SK-N-MC (cell line): ENCODE measurements at regions not wholly inside any gene's neighbourhood (a gene's known extent, or its start where the extent isn't known, plus 50 kb on each side); places are given as distances from the start of the nearest gene placed in this dataset.

Experiments used
- EZH2 ChIP-seq: fragments of 200-600 bp; sonication (generic); IDR thresholded peaks from one replicate; pipeline ENCODE4 v1.6.1; 2017; ENCODE audit warnings: antibody characterized with exemption
- FOXP2 ChIP-seq: optimal IDR thresholded peaks from 2 replicates; pipeline ENCODE3; 2011; ENCODE audit warnings: mild to moderate bottlenecking, moderate library complexity; ENCODE audit not compliant: insufficient read depth; ENCODE audit errors: extremely low read length, control extremely low read depth
- POLR2AphosphoS5 ChIP-seq: IDR thresholded peaks from 2 replicates; pipeline ENCODE4 v1.6.1; 2012; ENCODE audit warnings: mild to moderate bottlenecking, low read depth, low read length, borderline replicate concordance

- TF ChIP-seq EZH2 (no peak), POLR2AphosphoS5 (no peak), FOXP2 (no peak)
Observed at GRCh38 chr5:12245429-12245828, 341.2 kb upstream of the CTNND2 start.
